ENCODE measurements at regions not wholly inside any gene's neighbourhood (a gene's known extent, or its start where the extent isn't known, plus 50 kb on each side); places are given as distances from the start of the nearest gene placed in this dataset.
A peak's percentile ranks its signal among the peaks of the same experiment; 100 is the strongest.

GRCh38 chr17:72471296-72471695, 350.5 kb downstream of the SOX9 start:
- no peak for TF ChIP-seq GATA2 (IDR thresholded peaks at IDR 0.05; ENCODE audit: low read depth, low read length)
- TF ChIP-seq GATA3 (IDR thresholded peaks at IDR 0.05; ENCODE audit: low read depth, low read length), result no peak

GRCh38 chr17:72472106-72472505, 351.3 kb downstream of the SOX9 start:
- TF ChIP-seq GATA2 (IDR thresholded peaks at IDR 0.05; ENCODE audit: low read depth, low read length) (peak; percentile 47; the same call in 1 of the 2 replicates), GATA3 (IDR thresholded peaks at IDR 0.05; ENCODE audit: low read depth, low read length) (0 out of 2 replicates have a peak, but pooled peaks have one; percentile 33)

GRCh38 chr17:72474243-72474642, 353.4 kb downstream of the SOX9 start:
- no peak for TF ChIP-seq GATA2 (IDR thresholded peaks at IDR 0.05; ENCODE audit: low read depth, low read length)
- TF ChIP-seq GATA3 (IDR thresholded peaks at IDR 0.05; ENCODE audit: low read depth, low read length), result no peak

GRCh38 chr17:72474719-72475477, 354.1 kb downstream of the SOX9 start:
- no peak for TF ChIP-seq GATA2 (IDR thresholded peaks at IDR 0.05; ENCODE audit: low read depth, low read length)
- TF ChIP-seq GATA3 (IDR thresholded peaks at IDR 0.05; ENCODE audit: low read depth, low read length), result no peak

GRCh38 chr17:72476134-72476533, 355.3 kb downstream of the SOX9 start:
- TF ChIP-seq GATA3 (IDR thresholded peaks at IDR 0.05; ENCODE audit: low read depth, low read length) (no peak), GATA2 (IDR thresholded peaks at IDR 0.05; ENCODE audit: low read depth, low read length) (no peak)

- TF ChIP-seq GATA3 (IDR thresholded peaks at IDR 0.05; ENCODE audit: low read depth, low read length) (no peak), GATA2 (IDR thresholded peaks at IDR 0.05; ENCODE audit: low read depth, low read length) (no peak)
These were observed 355.8 kb downstream of the SOX9 start for GRCh38 chr17:72476575-72476986.

- TF ChIP-seq GATA2 (IDR thresholded peaks at IDR 0.05; ENCODE audit: low read depth, low read length), result no peak
- TF ChIP-seq GATA3 (IDR thresholded peaks at IDR 0.05; ENCODE audit: low read depth, low read length), result no peak
These were observed 356.7 kb downstream of the SOX9 start for GRCh38 chr17:72477491-72477890.

- TF ChIP-seq GATA3 (IDR thresholded peaks at IDR 0.05; ENCODE audit: low read depth, low read length) (no peak), GATA2 (IDR thresholded peaks at IDR 0.05; ENCODE audit: low read depth, low read length) (no peak)
These were observed 358.3 kb downstream of the SOX9 start for GRCh38 chr17:72479113-72479512.

GRCh38 chr17:72481572-72481971, 360.8 kb downstream of the SOX9 start:
- TF ChIP-seq GATA2 (IDR thresholded peaks at IDR 0.05; ENCODE audit: low read depth, low read length), result no peak
- TF ChIP-seq GATA3 (IDR thresholded peaks at IDR 0.05; ENCODE audit: low read depth, low read length), result no peak

GRCh38 chr17:72485596-72485995, 364.8 kb downstream of the SOX9 start:
- TF ChIP-seq GATA3 (IDR thresholded peaks at IDR 0.05; ENCODE audit: low read depth, low read length) (no peak), GATA2 (IDR thresholded peaks at IDR 0.05; ENCODE audit: low read depth, low read length) (no peak)

GRCh38 chr17:72486806-72487205, 366.0 kb downstream of the SOX9 start:
- TF ChIP-seq GATA2 (IDR thresholded peaks at IDR 0.05; ENCODE audit: low read depth, low read length) (no peak), GATA3 (IDR thresholded peaks at IDR 0.05; ENCODE audit: low read depth, low read length) (no peak)

- TF ChIP-seq GATA3 (IDR thresholded peaks at IDR 0.05; ENCODE audit: low read depth, low read length), result no peak
- TF ChIP-seq GATA2 (IDR thresholded peaks at IDR 0.05; ENCODE audit: low read depth, low read length), result no peak
These were observed 367.1 kb downstream of the SOX9 start for GRCh38 chr17:72487731-72488494.

GRCh38 chr17:72488555-72489271, 367.9 kb downstream of the SOX9 start:
- TF ChIP-seq GATA3 (IDR thresholded peaks at IDR 0.05; ENCODE audit: low read depth, low read length) (no peak), GATA2 (IDR thresholded peaks at IDR 0.05; ENCODE audit: low read depth, low read length) (no peak)

GRCh38 chr17:72489272-72489641, 368.4 kb downstream of the SOX9 start:
- TF ChIP-seq GATA2 (IDR thresholded peaks at IDR 0.05; ENCODE audit: low read depth, low read length) (no peak), GATA3 (IDR thresholded peaks at IDR 0.05; ENCODE audit: low read depth, low read length) (no peak)
